ENCODE measurements at regions not wholly inside any gene's neighbourhood (a gene's known extent, or its start where the extent isn't known, plus 50 kb on each side); places are given as distances from the start of the nearest gene placed in this dataset.

- Histone ChIP-seq H3K4me1 (ENCODE audit: control extremely low read depth in 1 of 4, control insufficient read depth in 4 of 4, insufficient read depth in 4 of 4, low read length in 3 of 4) (no peaks in the 10 kb centered on the region), H3K27me3 (replicated peaks in 2 of 5; ENCODE audit: control insufficient read depth in 4 of 5, insufficient read depth in 5 of 5, low read length in 4 of 5) (peaks cover 0 to 2% (median 0%) of the 10 kb centered on the region in 5 experiments), H3K4me3 (ENCODE audit: control insufficient read depth in 1 of 7, extremely low read depth in 1 of 7, insufficient read depth in 4 of 7, low read depth in 2 of 7, low read length in 6 of 7) (no peak overlapping the region), H3K36me3 (ENCODE audit: control insufficient read depth in 4 of 4, insufficient read depth in 4 of 4, low read length in 3 of 4) (no peaks in the 10 kb centered on the region), H3K27ac (ENCODE audit: insufficient read depth in 1 of 2, low read depth in 1 of 2, low read length in 2 of 2, poor library complexity in 1 of 2, severe bottlenecking in 2 of 2) (no peak overlapping the region), H3K9me3 (ENCODE audit: control extremely low read depth in 1 of 5, control insufficient read depth in 4 of 5, insufficient read depth in 2 of 5, low read depth in 1 of 5, low read length in 4 of 5) (no peaks in the 10 kb centered on the region)
- ChIA-PET POLR2A (no interaction called here), CTCF (interaction anchor here (1.6 kb wide), 1 partner anchor 8 kb away, joined by 3 read pairs; no protein-coding TSS in a partner anchor)
- WGBS (ENCODE audit: insufficient coverage), result 79% methylated on average over 3 of the region's 4 CpGs
- no peak for DNase-seq
Observed at GRCh38 chr1:90650401-90650800, 66.7 kb downstream of the BARHL2 start.

- Histone ChIP-seq H3K27me3 (replicated peaks in 2 of 5; ENCODE audit: control insufficient read depth in 4 of 5, insufficient read depth in 5 of 5, low read length in 4 of 5) (peaks cover 0 to 2% (median 0%) of the 10 kb centered on the region in 5 experiments), H3K4me3 (ENCODE audit: control insufficient read depth in 1 of 7, extremely low read depth in 1 of 7, insufficient read depth in 4 of 7, low read depth in 2 of 7, low read length in 6 of 7) (no peak overlapping the region), H3K4me1 (ENCODE audit: control extremely low read depth in 1 of 4, control insufficient read depth in 4 of 4, insufficient read depth in 4 of 4, low read length in 3 of 4) (no peaks in the 10 kb centered on the region), H3K9me3 (ENCODE audit: control extremely low read depth in 1 of 5, control insufficient read depth in 4 of 5, insufficient read depth in 2 of 5, low read depth in 1 of 5, low read length in 4 of 5) (no peaks in the 10 kb centered on the region), H3K27ac (ENCODE audit: insufficient read depth in 1 of 2, low read depth in 1 of 2, low read length in 2 of 2, poor library complexity in 1 of 2, severe bottlenecking in 2 of 2) (no peak overlapping the region), H3K36me3 (ENCODE audit: control insufficient read depth in 4 of 4, insufficient read depth in 4 of 4, low read length in 3 of 4) (no peaks in the 10 kb centered on the region)
- WGBS (ENCODE audit: insufficient coverage), result 100% methylated on average over 1 of the region's 4 CpGs
- CTCF ChIA-PET, result no interaction called here
- POLR2A ChIA-PET, result interaction anchor here (0.6 kb wide), 1 partner anchor 529 kb away, joined by 3 read pairs; no protein-coding TSS in a partner anchor
- DNase-seq, result no peak
Observed at GRCh38 chr1:90640325-90640724, 76.8 kb downstream of the BARHL2 start.

GRCh38 chr1:90622666-90623065 lies 94.4 kb downstream of the BARHL2 start:
- Histone ChIP-seq H3K4me1 (ENCODE audit: control extremely low read depth in 1 of 4, control insufficient read depth in 4 of 4, insufficient read depth in 4 of 4, low read length in 3 of 4) (no peaks in the 10 kb centered on the region), H3K9me3 (ENCODE audit: control extremely low read depth in 1 of 5, control insufficient read depth in 4 of 5, insufficient read depth in 2 of 5, low read depth in 1 of 5, low read length in 4 of 5) (no peaks in the 10 kb centered on the region), H3K27ac (ENCODE audit: insufficient read depth in 1 of 2, low read depth in 1 of 2, low read length in 2 of 2, poor library complexity in 1 of 2, severe bottlenecking in 2 of 2) (no peak overlapping the region), H3K36me3 (ENCODE audit: control insufficient read depth in 4 of 4, insufficient read depth in 4 of 4, low read length in 3 of 4) (no peaks in the 10 kb centered on the region), H3K4me3 (ENCODE audit: control insufficient read depth in 1 of 7, extremely low read depth in 1 of 7, insufficient read depth in 4 of 7, low read depth in 2 of 7, low read length in 6 of 7) (no peak overlapping the region), H3K27me3 (replicated peaks in 2 of 5; ENCODE audit: control insufficient read depth in 4 of 5, insufficient read depth in 5 of 5, low read length in 4 of 5) (peaks cover 0 to 5% (median 0%) of the 10 kb centered on the region in 5 experiments)
- 98% methylated on average over 5 of the region's 5 CpGs for WGBS (ENCODE audit: insufficient coverage)
- DNase-seq, result no peak
- CTCF ChIA-PET, result no interaction called here
- POLR2A ChIA-PET, result no interaction called here

DNA sequence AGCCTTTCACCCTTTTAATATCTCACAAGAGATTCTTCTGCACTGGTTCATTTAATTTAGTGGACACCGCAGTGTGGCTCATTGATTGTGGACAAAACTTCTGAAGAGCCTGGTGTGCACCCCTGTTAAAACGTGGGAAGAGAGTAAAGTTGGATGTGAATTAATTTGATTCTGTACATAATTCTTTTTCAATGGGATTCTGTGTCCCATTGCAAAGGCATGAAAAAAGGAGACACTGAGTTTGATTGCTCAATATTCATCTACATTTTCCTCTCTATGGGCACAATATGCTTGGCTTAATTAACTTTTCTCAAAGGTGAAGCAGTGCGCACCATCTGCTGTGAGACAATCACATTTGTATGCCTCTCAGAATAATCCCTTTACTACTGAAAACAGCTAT lies 95.1 kb downstream of the BARHL2 start:
- Histone ChIP-seq H3K9me3 (ENCODE audit: control extremely low read depth in 1 of 5, control insufficient read depth in 4 of 5, insufficient read depth in 2 of 5, low read depth in 1 of 5, low read length in 4 of 5) (no peaks in the 10 kb centered on the region), H3K4me3 (ENCODE audit: control insufficient read depth in 1 of 7, extremely low read depth in 1 of 7, insufficient read depth in 4 of 7, low read depth in 2 of 7, low read length in 6 of 7) (no peak overlapping the region), H3K27ac (ENCODE audit: insufficient read depth in 1 of 2, low read depth in 1 of 2, low read length in 2 of 2, poor library complexity in 1 of 2, severe bottlenecking in 2 of 2) (no peak overlapping the region), H3K4me1 (ENCODE audit: control extremely low read depth in 1 of 4, control insufficient read depth in 4 of 4, insufficient read depth in 4 of 4, low read length in 3 of 4) (no peaks in the 10 kb centered on the region), H3K36me3 (ENCODE audit: control insufficient read depth in 4 of 4, insufficient read depth in 4 of 4, low read length in 3 of 4) (no peaks in the 10 kb centered on the region), H3K27me3 (replicated peaks in 2 of 5; ENCODE audit: control insufficient read depth in 4 of 5, insufficient read depth in 5 of 5, low read length in 4 of 5) (peaks cover 0 to 5% (median 0%) of the 10 kb centered on the region in 5 experiments)
- CTCF ChIA-PET, result no interaction called here
- POLR2A ChIA-PET, result no interaction called here
- DNase-seq, result no peak
- WGBS (ENCODE audit: insufficient coverage), result 100% methylated on average over 1 of the region's 3 CpGs

- H3K27ac ChIP-seq (ENCODE audit: insufficient read depth in 1 of 2, low read depth in 1 of 2, low read length in 2 of 2, poor library complexity in 1 of 2, severe bottlenecking in 2 of 2), result no peak overlapping the region
- WGBS (ENCODE audit: insufficient coverage), result 89% methylated on average over 4 of the region's 4 CpGs
- ChIA-PET POLR2A (no interaction called here), CTCF (no interaction called here)
- DNase-seq, result no peak
- no peak overlapping the region for H3K4me3 ChIP-seq (ENCODE audit: control insufficient read depth in 1 of 7, extremely low read depth in 1 of 7, insufficient read depth in 4 of 7, low read depth in 2 of 7, low read length in 6 of 7)
- H3K9me3 ChIP-seq (ENCODE audit: control extremely low read depth in 1 of 5, control insufficient read depth in 4 of 5, insufficient read depth in 2 of 5, low read depth in 1 of 5, low read length in 4 of 5), result peaks cover 0 to 1% (median 0%) of the 10 kb centered on the region in 5 experiments
- H3K4me1 ChIP-seq (ENCODE audit: control extremely low read depth in 1 of 4, control insufficient read depth in 4 of 4, insufficient read depth in 4 of 4, low read length in 3 of 4), result no peaks in the 10 kb centered on the region
- peaks cover 0 to 2% (median 0%) of the 10 kb centered on the region in 5 experiments for H3K27me3 ChIP-seq (replicated peaks in 2 of 5; ENCODE audit: control insufficient read depth in 4 of 5, insufficient read depth in 5 of 5, low read length in 4 of 5)
- H3K36me3 ChIP-seq (ENCODE audit: control insufficient read depth in 4 of 4, insufficient read depth in 4 of 4, low read length in 3 of 4), result no peaks in the 10 kb centered on the region
Observed at GRCh38 chr1:90616395-90616794, 100.7 kb downstream of the BARHL2 start.

GRCh38 chr1:90614872-90615271 lies 102.2 kb downstream of the BARHL2 start:
- Histone ChIP-seq H3K4me3 (ENCODE audit: control insufficient read depth in 1 of 7, extremely low read depth in 1 of 7, insufficient read depth in 4 of 7, low read depth in 2 of 7, low read length in 6 of 7) (no peak overlapping the region), H3K36me3 (ENCODE audit: control insufficient read depth in 4 of 4, insufficient read depth in 4 of 4, low read length in 3 of 4) (no peaks in the 10 kb centered on the region), H3K27me3 (replicated peaks in 2 of 5; ENCODE audit: control insufficient read depth in 4 of 5, insufficient read depth in 5 of 5, low read length in 4 of 5) (no peaks in the 10 kb centered on the region), H3K27ac (ENCODE audit: insufficient read depth in 1 of 2, low read depth in 1 of 2, low read length in 2 of 2, poor library complexity in 1 of 2, severe bottlenecking in 2 of 2) (no peak overlapping the region), H3K9me3 (ENCODE audit: control extremely low read depth in 1 of 5, control insufficient read depth in 4 of 5, insufficient read depth in 2 of 5, low read depth in 1 of 5, low read length in 4 of 5) (peaks cover 0 to 1% (median 0%) of the 10 kb centered on the region in 5 experiments), H3K4me1 (ENCODE audit: control extremely low read depth in 1 of 4, control insufficient read depth in 4 of 4, insufficient read depth in 4 of 4, low read length in 3 of 4) (no peaks in the 10 kb centered on the region)
- no peak for DNase-seq
- ChIA-PET CTCF (no interaction called here), POLR2A (no interaction called here)
- WGBS (ENCODE audit: insufficient coverage), result 83% methylated on average over 1 of the region's 1 CpG

DNA sequence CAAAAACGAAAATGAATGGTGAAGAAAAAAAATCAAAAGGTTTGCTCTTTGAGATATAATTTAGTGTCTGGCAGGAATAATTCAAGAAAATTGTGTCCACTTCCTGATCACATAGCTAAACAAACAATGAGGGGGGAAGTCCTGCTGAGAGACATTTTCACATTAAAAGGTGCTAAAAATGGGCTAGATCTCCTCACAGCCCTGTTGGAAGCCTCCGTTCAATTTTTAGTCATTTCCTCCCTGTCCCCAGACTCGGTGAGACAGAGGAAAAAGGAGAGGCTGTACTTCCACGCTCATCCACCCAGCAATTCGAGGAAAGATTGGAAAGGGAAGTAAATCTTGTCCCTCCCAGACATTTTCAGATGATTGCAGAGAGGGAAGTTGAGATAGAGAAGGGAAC lies 103.7 kb downstream of the BARHL2 start:
- ChIA-PET POLR2A (no interaction called here), CTCF (no interaction called here)
- Histone ChIP-seq H3K9me3 (ENCODE audit: control extremely low read depth in 1 of 5, control insufficient read depth in 4 of 5, insufficient read depth in 2 of 5, low read depth in 1 of 5, low read length in 4 of 5) (peaks cover 0 to 1% (median 0%) of the 10 kb centered on the region in 5 experiments), H3K27ac (ENCODE audit: insufficient read depth in 1 of 2, low read depth in 1 of 2, low read length in 2 of 2, poor library complexity in 1 of 2, severe bottlenecking in 2 of 2) (no peak overlapping the region), H3K4me3 (ENCODE audit: control insufficient read depth in 1 of 7, extremely low read depth in 1 of 7, insufficient read depth in 4 of 7, low read depth in 2 of 7, low read length in 6 of 7) (peak overlapping the region in 2 of 7 experiments; percentile 16 to 40), H3K36me3 (ENCODE audit: control insufficient read depth in 4 of 4, insufficient read depth in 4 of 4, low read length in 3 of 4) (no peaks in the 10 kb centered on the region), H3K27me3 (replicated peaks in 2 of 5; ENCODE audit: control insufficient read depth in 4 of 5, insufficient read depth in 5 of 5, low read length in 4 of 5) (no peaks in the 10 kb centered on the region), H3K4me1 (ENCODE audit: control extremely low read depth in 1 of 4, control insufficient read depth in 4 of 4, insufficient read depth in 4 of 4, low read length in 3 of 4) (no peaks in the 10 kb centered on the region)
- WGBS (ENCODE audit: insufficient coverage), result 80% methylated on average over 1 of the region's 5 CpGs
- no peak for DNase-seq
